MM.1S (cell line): ENCODE measurements at regions not wholly inside any gene's neighbourhood (a gene's known extent, or its start where the extent isn't known, plus 50 kb on each side); places are given as distances from the start of the nearest gene placed in this dataset.

Source experiments
- DNase-seq: peaks from one replicate; pipeline ENCODE4 v3.0.0-alpha.2; 2015
- H2AFZ ChIP-seq: fragments of 300-600 bp; sonication (generic); 2 replicates; pipeline ENCODE4 v1.6.0; 2016; ENCODE audit warnings: antibody characterized with exemption, low read length
- H3F3A ChIP-seq: fragments of 300-600 bp; sonication (generic); 2 replicates; pipeline ENCODE4 v1.6.1; 2016; ENCODE audit warnings: mild to moderate bottlenecking, antibody characterized with exemption, low read length, moderate library complexity, mixed read lengths; ENCODE audit not compliant: insufficient read depth
- H3K27ac ChIP-seq: fragments of 300-600 bp; sonication (generic); 2 replicates; pipeline ENCODE4 v1.5.1; 2016; ENCODE audit warnings: mild to moderate bottlenecking, low read length
- H3K27me3 ChIP-seq: fragments of 300-600 bp; sonication (generic); replicated peaks from 2 replicates; pipeline ENCODE4 v1.6.0; 2016; ENCODE audit warnings: low read length; ENCODE audit not compliant: insufficient read depth
- H3K36me3 ChIP-seq: fragments of 300-600 bp; sonication (generic); replicated peaks from 2 replicates; pipeline ENCODE4 v1.6.1; 2016; ENCODE audit warnings: mild to moderate bottlenecking, low read length, mixed read lengths; ENCODE audit not compliant: insufficient read depth
- H3K4me1 ChIP-seq: fragments of 300-600 bp; sonication (generic); 2 replicates; pipeline ENCODE4 v1.6.1; 2016; ENCODE audit warnings: low read length, mixed read lengths
- H3K4me2 ChIP-seq: fragments of 300-600 bp; sonication (generic); 2 replicates; pipeline ENCODE4 v1.6.0; 2016; ENCODE audit warnings: low read depth, low read length
- H3K4me3 ChIP-seq: fragments of 300-600 bp; sonication (generic); 2 replicates; pipeline ENCODE4 v1.5.1; 2016; ENCODE audit warnings: low read length, mixed read lengths
- H3K79me2 ChIP-seq: fragments of 300-600 bp; sonication (generic); 2 replicates; pipeline ENCODE4 v1.6.1; 2016; ENCODE audit warnings: mixed run types, low read length, mixed read lengths
- H3K9ac ChIP-seq: fragments of 300-600 bp; sonication (generic); 2 replicates; pipeline ENCODE4 v1.6.1; 2016; ENCODE audit warnings: low read length, mixed read lengths
- H3K9me2 ChIP-seq: fragments of 300-600 bp; sonication (generic); replicated peaks from 2 replicates; pipeline ENCODE4 v1.6.1; 2016; ENCODE audit warnings: mild to moderate bottlenecking, low read length, mixed read lengths; ENCODE audit not compliant: insufficient read depth
- H3K9me3 ChIP-seq: fragments of 300-600 bp; sonication (generic); replicated peaks from 2 replicates; pipeline ENCODE4 v1.6.1; 2016; ENCODE audit warnings: mild to moderate bottlenecking, low read length, mixed read lengths; ENCODE audit not compliant: insufficient read depth
- H4K20me1 ChIP-seq: fragments of 300-600 bp; sonication (generic); 2 replicates; pipeline ENCODE4 v1.6.1; 2016; ENCODE audit warnings: mild to moderate bottlenecking, low read length, moderate library complexity, mixed read lengths; ENCODE audit not compliant: insufficient read depth
- CTCF ChIP-seq: fragments of 300-600 bp; sonication (generic); IDR thresholded peaks from 2 replicates; pipeline ENCODE4 v1.5.1; 2016; ENCODE audit warnings: antibody characterized with exemption, low read length, mixed read lengths
- EZH2 ChIP-seq: fragments of 300-600 bp; sonication (generic); optimal IDR thresholded peaks from 2 replicates; pipeline ENCODE3; 2017; ENCODE audit warnings: low read depth, mild to moderate bottlenecking, antibody characterized with exemption, low read length, mixed read lengths
- EZH2phosphoT487 ChIP-seq: fragments of 300-600 bp; sonication (generic); IDR thresholded peaks from 2 replicates; pipeline ENCODE4 v1.6.1; 2018; ENCODE audit warnings: antibody characterized with exemption, low read length

- Histone ChIP-seq H3K27me3 (no peaks in the 10 kb centered on the region), H4K20me1 (no peaks in the 10 kb centered on the region), H2AFZ (no peak overlapping the region), H3K4me1 (peaks cover 35% of the 10 kb centered on the region), H3K9me2 (no peaks in the 10 kb centered on the region), H3K79me2 (no peaks in the 10 kb centered on the region), H3K27ac (no peak overlapping the region), H3K4me3 (no peak overlapping the region), H3K4me2 (no peak overlapping the region), H3K9ac (no peak overlapping the region), H3K36me3 (no peaks in the 10 kb centered on the region), H3F3A (peaks cover 5% of the 10 kb centered on the region), H3K9me3 (no peaks in the 10 kb centered on the region)
- DNase-seq = no peak
- TF ChIP-seq EZH2 (no peak), EZH2phosphoT487 (no peak), CTCF (no peak)
Measured at GRCh38 chr5:87099291-87099839, 168.3 kb upstream of the RASA1 start.

GRCh38 chr5:87099968-87100367 is 167.7 kb upstream of the RASA1 start:
- no peaks in the 10 kb centered on the region for H3K9me3 ChIP-seq
- no peaks in the 10 kb centered on the region for H3K36me3 ChIP-seq
- no peaks in the 10 kb centered on the region for H4K20me1 ChIP-seq
- H3K9ac ChIP-seq = no peak overlapping the region
- H3K4me1 ChIP-seq = peaks cover 33% of the 10 kb centered on the region
- no peak overlapping the region for H3K4me2 ChIP-seq
- H3K27ac ChIP-seq = no peak overlapping the region
- no peaks in the 10 kb centered on the region for H3K27me3 ChIP-seq
- no peak for DNase-seq
- no peaks in the 10 kb centered on the region for H3K9me2 ChIP-seq
- H2AFZ ChIP-seq = no peak overlapping the region
- no peak overlapping the region for H3K4me3 ChIP-seq
- peaks cover 4% of the 10 kb centered on the region for H3F3A ChIP-seq
- TF ChIP-seq EZH2 = no peak
- no peak for TF ChIP-seq EZH2phosphoT487
- TF ChIP-seq CTCF = no peak
- no peaks in the 10 kb centered on the region for H3K79me2 ChIP-seq

- no peak for DNase-seq
- no peak overlapping the region for H3K4me3 ChIP-seq
- H3F3A ChIP-seq = peaks cover 4% of the 10 kb centered on the region
- H3K4me1 ChIP-seq = peaks cover 33% of the 10 kb centered on the region
- no peak overlapping the region for H3K27ac ChIP-seq
- H3K36me3 ChIP-seq = no peaks in the 10 kb centered on the region
- H3K9ac ChIP-seq = no peak overlapping the region
- no peak overlapping the region for H2AFZ ChIP-seq
- H3K9me3 ChIP-seq = no peaks in the 10 kb centered on the region
- H3K9me2 ChIP-seq = no peaks in the 10 kb centered on the region
- no peak overlapping the region for H3K4me2 ChIP-seq
- no peak for TF ChIP-seq EZH2phosphoT487
- TF ChIP-seq EZH2 = no peak
- no peak for TF ChIP-seq CTCF
- H3K27me3 ChIP-seq = no peaks in the 10 kb centered on the region
- no peaks in the 10 kb centered on the region for H4K20me1 ChIP-seq
- H3K79me2 ChIP-seq = no peaks in the 10 kb centered on the region
Measured at GRCh38 chr5:87101321-87101720, 166.4 kb upstream of the RASA1 start.
